ENCODE measurements at regions not wholly inside any gene's neighbourhood (a gene's known extent, or its start where the extent isn't known, plus 50 kb on each side); places are given as distances from the start of the nearest gene placed in this dataset.

- TF ChIP-seq, protein P1, sequence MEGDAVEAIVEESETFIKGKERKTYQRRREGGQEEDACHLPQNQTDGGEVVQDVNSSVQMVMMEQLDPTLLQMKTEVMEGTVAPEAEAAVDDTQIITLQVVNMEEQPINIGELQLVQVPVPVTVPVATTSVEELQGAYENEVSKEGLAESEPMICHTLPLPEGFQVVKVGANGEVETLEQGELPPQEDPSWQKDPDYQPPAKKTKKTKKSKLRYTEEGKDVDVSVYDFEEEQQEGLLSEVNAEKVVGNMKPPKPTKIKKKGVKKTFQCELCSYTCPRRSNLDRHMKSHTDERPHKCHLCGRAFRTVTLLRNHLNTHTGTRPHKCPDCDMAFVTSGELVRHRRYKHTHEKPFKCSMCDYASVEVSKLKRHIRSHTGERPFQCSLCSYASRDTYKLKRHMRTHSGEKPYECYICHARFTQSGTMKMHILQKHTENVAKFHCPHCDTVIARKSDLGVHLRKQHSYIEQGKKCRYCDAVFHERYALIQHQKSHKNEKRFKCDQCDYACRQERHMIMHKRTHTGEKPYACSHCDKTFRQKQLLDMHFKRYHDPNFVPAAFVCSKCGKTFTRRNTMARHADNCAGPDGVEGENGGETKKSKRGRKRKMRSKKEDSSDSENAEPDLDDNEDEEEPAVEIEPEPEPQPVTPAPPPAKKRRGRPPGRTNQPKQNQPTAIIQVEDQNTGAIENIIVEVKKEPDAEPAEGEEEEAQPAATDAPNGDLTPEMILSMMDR (IDR thresholded peaks at IDR 0.05; ENCODE audit: borderline replicate concordance, extremely low read depth, low read length, poor library complexity, severe bottlenecking) = no peak
- TF ChIP-seq EZH2 (IDR thresholded peaks at IDR 0.05; ENCODE audit: borderline replicate concordance, low read depth, low read length, severe bottlenecking) = no peak
- no peak overlapping the region for H3K27ac ChIP-seq (ENCODE audit: low read length)
- ATAC-seq (ENCODE audit: insufficient read depth, low read depth) (no peak), DNase-seq (no peak)
- H4K20me1 ChIP-seq (ENCODE audit: insufficient read depth, low read length) = no peaks in the 10 kb centered on the region
- H3K79me2 ChIP-seq (ENCODE audit: insufficient read depth, low read length) = no peaks in the 10 kb centered on the region
- H3K4me1 ChIP-seq (ENCODE audit: insufficient read depth, low read length) = no peaks in the 10 kb centered on the region
- no peak overlapping the region for H3K4me3 ChIP-seq (ENCODE audit: low read depth in 1 of 2, low read length in 2 of 2)
- no peak overlapping the region for H3K9ac ChIP-seq (ENCODE audit: low read depth, low read length)
- no peaks in the 10 kb centered on the region for H3K27me3 ChIP-seq (ENCODE audit: insufficient read depth, low read length, poor library complexity)
- H3K36me3 ChIP-seq (ENCODE audit: insufficient read depth, low read length) = no peaks in the 10 kb centered on the region
- no peaks in the 10 kb centered on the region for H3K9me3 ChIP-seq (ENCODE audit: insufficient read depth, low read length, severe bottlenecking)
- H3K4me2 ChIP-seq (ENCODE audit: insufficient read depth, low read length) = no peak overlapping the region
- H2AFZ ChIP-seq (ENCODE audit: low read depth, low read length) = no peak overlapping the region
Observed at GRCh38 chr4:160485071-160485687, 1382.3 kb downstream of the RAPGEF2 start.

DNA sequence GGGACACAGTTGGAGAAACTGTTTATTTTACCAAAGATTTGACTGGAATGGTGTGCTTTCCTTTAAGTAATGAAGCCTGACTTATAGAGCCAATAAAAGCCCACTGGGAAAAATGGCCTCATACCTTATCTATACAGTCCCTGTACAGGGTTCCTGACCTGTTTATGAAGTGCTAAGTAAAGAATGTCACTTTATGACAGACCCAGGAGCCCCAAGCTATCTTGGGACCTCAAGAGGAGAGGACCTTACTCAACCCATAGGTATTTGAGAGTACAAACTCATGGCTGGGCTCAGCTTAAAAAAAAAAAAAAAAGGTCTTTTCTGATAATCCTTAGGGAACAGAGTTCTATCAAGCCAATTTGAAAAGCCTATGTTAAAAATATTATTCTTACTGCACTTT, 1389.3 kb downstream of the RAPGEF2 start:
- Histone ChIP-seq H4K20me1 (ENCODE audit: insufficient read depth, low read length) (no peaks in the 10 kb centered on the region), H3K4me1 (ENCODE audit: insufficient read depth, low read length) (no peaks in the 10 kb centered on the region), H3K4me2 (ENCODE audit: insufficient read depth, low read length) (no peak overlapping the region), H3K9me3 (ENCODE audit: insufficient read depth, low read length, severe bottlenecking) (peaks cover 14% of the 10 kb centered on the region), H3K4me3 (ENCODE audit: low read depth in 1 of 2, low read length in 2 of 2) (no peak overlapping the region), H2AFZ (ENCODE audit: low read depth, low read length) (no peak overlapping the region), H3K36me3 (ENCODE audit: insufficient read depth, low read length) (no peaks in the 10 kb centered on the region), H3K27me3 (ENCODE audit: insufficient read depth, low read length, poor library complexity) (no peaks in the 10 kb centered on the region), H3K27ac (ENCODE audit: low read length) (no peak overlapping the region), H3K9ac (ENCODE audit: low read depth, low read length) (no peak overlapping the region), H3K79me2 (ENCODE audit: insufficient read depth, low read length) (no peaks in the 10 kb centered on the region)
- no peak for ATAC-seq (ENCODE audit: insufficient read depth, low read depth)
- no peak for DNase-seq
- TF ChIP-seq, protein P1 (IDR thresholded peaks at IDR 0.05; ENCODE audit: borderline replicate concordance, extremely low read depth, low read length, poor library complexity, severe bottlenecking) = no peak
- no peak for TF ChIP-seq EZH2 (IDR thresholded peaks at IDR 0.05; ENCODE audit: borderline replicate concordance, low read depth, low read length, severe bottlenecking)

GRCh38 chr4:160493206-160493605, 1390.3 kb downstream of the RAPGEF2 start:
- no peak for TF ChIP-seq EZH2 (IDR thresholded peaks at IDR 0.05; ENCODE audit: borderline replicate concordance, low read depth, low read length, severe bottlenecking)
- TF ChIP-seq, protein P1 (IDR thresholded peaks at IDR 0.05; ENCODE audit: borderline replicate concordance, extremely low read depth, low read length, poor library complexity, severe bottlenecking) = no peak
- Histone ChIP-seq H3K79me2 (ENCODE audit: insufficient read depth, low read length) (no peaks in the 10 kb centered on the region), H3K4me2 (ENCODE audit: insufficient read depth, low read length) (no peak overlapping the region), H3K36me3 (ENCODE audit: insufficient read depth, low read length) (no peaks in the 10 kb centered on the region), H3K9me3 (ENCODE audit: insufficient read depth, low read length, severe bottlenecking) (peaks cover 14% of the 10 kb centered on the region), H3K4me1 (ENCODE audit: insufficient read depth, low read length) (no peaks in the 10 kb centered on the region), H3K9ac (ENCODE audit: low read depth, low read length) (no peak overlapping the region), H3K27ac (ENCODE audit: low read length) (no peak overlapping the region), H3K27me3 (ENCODE audit: insufficient read depth, low read length, poor library complexity) (no peaks in the 10 kb centered on the region), H2AFZ (ENCODE audit: low read depth, low read length) (no peak overlapping the region), H4K20me1 (ENCODE audit: insufficient read depth, low read length) (no peaks in the 10 kb centered on the region), H3K4me3 (ENCODE audit: low read depth in 1 of 2, low read length in 2 of 2) (no peak overlapping the region)
- DNase-seq = no peak
- no peak for ATAC-seq (ENCODE audit: insufficient read depth, low read depth)
